ENCODE measurements at regions not wholly inside any gene's neighbourhood (a gene's known extent, or its start where the extent isn't known, plus 50 kb on each side); places are given as distances from the start of the nearest gene placed in this dataset.

- TF ChIP-seq CTCF (conservative IDR thresholded peaks at IDR 0.05; ENCODE audit: low read depth in 2 of 2) (no peak), POLR2AphosphoS5 (IDR thresholded peaks at IDR 0.05; ENCODE audit: low read depth) (no peak), EZH2 (IDR thresholded peaks at IDR 0.05; ENCODE audit: low read depth, unreplicated experiment) (no peak), CREB1 (CRISPR knock-in tag; IDR thresholded peaks at IDR 0.05; ENCODE audit: low read depth) (no peak), ETS1 (IDR thresholded peaks at IDR 0.05) (no peak), EZH2phosphoT487 (IDR thresholded peaks at IDR 0.05; ENCODE audit: unreplicated experiment) (no peak), STAT1 (IDR thresholded peaks at IDR 0.05; ENCODE audit: unreplicated experiment) (no peak)
- TF ChIP-seq, protein P1, sequence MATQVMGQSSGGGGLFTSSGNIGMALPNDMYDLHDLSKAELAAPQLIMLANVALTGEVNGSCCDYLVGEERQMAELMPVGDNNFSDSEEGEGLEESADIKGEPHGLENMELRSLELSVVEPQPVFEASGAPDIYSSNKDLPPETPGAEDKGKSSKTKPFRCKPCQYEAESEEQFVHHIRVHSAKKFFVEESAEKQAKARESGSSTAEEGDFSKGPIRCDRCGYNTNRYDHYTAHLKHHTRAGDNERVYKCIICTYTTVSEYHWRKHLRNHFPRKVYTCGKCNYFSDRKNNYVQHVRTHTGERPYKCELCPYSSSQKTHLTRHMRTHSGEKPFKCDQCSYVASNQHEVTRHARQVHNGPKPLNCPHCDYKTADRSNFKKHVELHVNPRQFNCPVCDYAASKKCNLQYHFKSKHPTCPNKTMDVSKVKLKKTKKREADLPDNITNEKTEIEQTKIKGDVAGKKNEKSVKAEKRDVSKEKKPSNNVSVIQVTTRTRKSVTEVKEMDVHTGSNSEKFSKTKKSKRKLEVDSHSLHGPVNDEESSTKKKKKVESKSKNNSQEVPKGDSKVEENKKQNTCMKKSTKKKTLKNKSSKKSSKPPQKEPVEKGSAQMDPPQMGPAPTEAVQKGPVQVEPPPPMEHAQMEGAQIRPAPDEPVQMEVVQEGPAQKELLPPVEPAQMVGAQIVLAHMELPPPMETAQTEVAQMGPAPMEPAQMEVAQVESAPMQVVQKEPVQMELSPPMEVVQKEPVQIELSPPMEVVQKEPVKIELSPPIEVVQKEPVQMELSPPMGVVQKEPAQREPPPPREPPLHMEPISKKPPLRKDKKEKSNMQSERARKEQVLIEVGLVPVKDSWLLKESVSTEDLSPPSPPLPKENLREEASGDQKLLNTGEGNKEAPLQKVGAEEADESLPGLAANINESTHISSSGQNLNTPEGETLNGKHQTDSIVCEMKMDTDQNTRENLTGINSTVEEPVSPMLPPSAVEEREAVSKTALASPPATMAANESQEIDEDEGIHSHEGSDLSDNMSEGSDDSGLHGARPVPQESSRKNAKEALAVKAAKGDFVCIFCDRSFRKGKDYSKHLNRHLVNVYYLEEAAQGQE (IDR thresholded peaks at IDR 0.05; ENCODE audit: unreplicated experiment) = no peak
These were observed 678.4 kb upstream of the ADAMTS5 start for GRCh38 chr21:27645285-27645684.

Data from GM23338 (cell line).